OCI-LY3 (cell line): ENCODE measurements at regions not wholly inside any gene's neighbourhood (a gene's known extent, or its start where the extent isn't known, plus 50 kb on each side); places are given as distances from the start of the nearest gene placed in this dataset.
"Not testable (repeated sequence)": the region's sequence is repeated elsewhere in the genome, so short reads cannot be mapped to it uniquely, and the experiment has no call there.

Experiments used
- H2AFZ ChIP-seq: fragments of 200-600, 300-600 bp; shearing (Covaris generic); 2 replicates; pipeline ENCODE4 v1.6.0; 2014; ENCODE audit warnings: antibody characterized with exemption, low read depth, low read length
- H3K27ac ChIP-seq: fragments of 200-600, 300-600 bp; sonication (generic); 2 replicates; pipeline ENCODE4 v1.5.1; 2014; ENCODE audit warnings: mild to moderate bottlenecking, low read length, moderate library complexity, mixed read lengths
- H3K27me3 ChIP-seq: fragments of 200-600, 300-600 bp; sonication (generic); 2 replicates; pipeline ENCODE4 v1.6.1; 2014; ENCODE audit warnings: low read depth, low read length, mixed read lengths
- H3K36me3 ChIP-seq: fragments of 200-600, 300-600 bp; sonication (generic); replicated peaks from 2 replicates; pipeline ENCODE3; 2014; ENCODE audit warnings: low read depth, low read length, mixed read lengths
- H3K4me1 ChIP-seq: fragments of 300-600, 200-600 bp; sonication (generic); 2 replicates; pipeline ENCODE4 v1.6.1; 2014; ENCODE audit warnings: low read length, mixed read lengths
- H3K4me2 ChIP-seq: fragments of 200-600, 300-600 bp; sonication (generic); 2 replicates; pipeline ENCODE4 v1.6.1; 2014; ENCODE audit warnings: low read length, mixed read lengths
- H3K4me3 ChIP-seq: fragments of 300-600, 200-600 bp; sonication (generic); 2 replicates; pipeline ENCODE4 v1.5.1; 2014; ENCODE audit warnings: antibody characterized with exemption, mild to moderate bottlenecking, low read length, moderate library complexity
- H3K79me2 ChIP-seq: fragments of 300-600, 200-600 bp; shearing (Covaris generic); 2 replicates; pipeline ENCODE4 v1.6.1; 2014; ENCODE audit warnings: mild to moderate bottlenecking, low read length, mixed read lengths
- H3K9ac ChIP-seq: fragments of 300-600, 200-600 bp; shearing (Covaris generic); 2 replicates; pipeline ENCODE4 v1.6.0; 2014; ENCODE audit warnings: mild to moderate bottlenecking, low read length, moderate library complexity
- H3K9me3 ChIP-seq: fragments of 200-600, 300-600 bp; shearing (Covaris generic); 2 replicates; pipeline ENCODE4 v1.6.1; 2014; ENCODE audit warnings: low read length, mixed read lengths; ENCODE audit not compliant: insufficient read depth
- H4K20me1 ChIP-seq: fragments of 200-600, 300-600 bp; sonication (generic); 2 replicates; pipeline ENCODE4 v1.6.1; 2016; ENCODE audit warnings: low read length, mixed read lengths; ENCODE audit not compliant: insufficient read depth
- EZH2phosphoT487 ChIP-seq: fragments of 200-600 bp; shearing (Covaris generic); IDR thresholded peaks from 2 replicates; pipeline ENCODE4 v1.6.1; 2018; ENCODE audit warnings: antibody characterized with exemption, mixed run types, low read depth
- TF ChIP-seq, protein P1 (sequence below): fragments of 200-600, 300-600 bp; sonication (generic); IDR thresholded peaks from 2 replicates; pipeline ENCODE4 v1.5.1; 2014; ENCODE audit warnings: antibody characterized with exemption, low read length, low read depth

DNA sequence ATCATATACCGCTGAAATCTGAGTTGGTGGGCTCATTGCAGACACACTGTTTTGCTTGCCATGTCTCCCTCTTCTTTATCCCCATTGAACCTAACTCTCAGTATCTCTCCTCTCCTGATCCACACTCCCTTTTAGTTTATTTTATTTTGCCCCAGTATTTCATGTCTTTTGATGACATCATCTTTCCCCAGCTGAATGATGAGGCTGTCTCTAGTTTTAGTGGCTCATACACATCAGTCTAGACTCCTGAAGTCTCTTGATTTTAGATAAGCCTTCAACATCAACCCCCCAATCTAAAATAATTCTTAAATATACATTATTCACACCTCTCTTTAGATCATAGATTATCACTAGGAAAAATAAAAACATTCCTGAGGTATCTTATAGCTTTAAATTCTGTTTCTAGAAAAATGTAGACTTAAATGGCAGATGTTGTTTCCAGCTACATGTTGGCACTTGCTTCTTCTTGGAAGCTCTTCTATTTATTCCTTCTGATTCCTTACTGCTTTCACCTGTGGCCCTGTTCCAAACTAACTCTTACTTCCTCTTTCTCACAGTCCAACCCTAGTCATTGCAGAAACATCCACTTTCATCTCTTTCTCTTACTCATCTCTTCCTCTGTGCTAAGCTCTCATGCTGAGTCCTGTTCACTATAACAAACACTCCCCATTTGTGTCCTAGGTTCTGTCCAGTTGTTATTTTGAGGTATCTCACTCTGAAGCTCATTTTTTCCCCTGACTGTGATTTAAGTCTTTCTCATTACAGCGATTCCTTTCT lies 191.9 kb upstream of the SLC35B3 start:
- no peaks in the 10 kb centered on the region for H3K27me3 ChIP-seq
- no peak for TF ChIP-seq EZH2phosphoT487
- TF ChIP-seq, protein P1, sequence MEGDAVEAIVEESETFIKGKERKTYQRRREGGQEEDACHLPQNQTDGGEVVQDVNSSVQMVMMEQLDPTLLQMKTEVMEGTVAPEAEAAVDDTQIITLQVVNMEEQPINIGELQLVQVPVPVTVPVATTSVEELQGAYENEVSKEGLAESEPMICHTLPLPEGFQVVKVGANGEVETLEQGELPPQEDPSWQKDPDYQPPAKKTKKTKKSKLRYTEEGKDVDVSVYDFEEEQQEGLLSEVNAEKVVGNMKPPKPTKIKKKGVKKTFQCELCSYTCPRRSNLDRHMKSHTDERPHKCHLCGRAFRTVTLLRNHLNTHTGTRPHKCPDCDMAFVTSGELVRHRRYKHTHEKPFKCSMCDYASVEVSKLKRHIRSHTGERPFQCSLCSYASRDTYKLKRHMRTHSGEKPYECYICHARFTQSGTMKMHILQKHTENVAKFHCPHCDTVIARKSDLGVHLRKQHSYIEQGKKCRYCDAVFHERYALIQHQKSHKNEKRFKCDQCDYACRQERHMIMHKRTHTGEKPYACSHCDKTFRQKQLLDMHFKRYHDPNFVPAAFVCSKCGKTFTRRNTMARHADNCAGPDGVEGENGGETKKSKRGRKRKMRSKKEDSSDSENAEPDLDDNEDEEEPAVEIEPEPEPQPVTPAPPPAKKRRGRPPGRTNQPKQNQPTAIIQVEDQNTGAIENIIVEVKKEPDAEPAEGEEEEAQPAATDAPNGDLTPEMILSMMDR: no peak
- no peak overlapping the region for H3K9ac ChIP-seq

DNA sequence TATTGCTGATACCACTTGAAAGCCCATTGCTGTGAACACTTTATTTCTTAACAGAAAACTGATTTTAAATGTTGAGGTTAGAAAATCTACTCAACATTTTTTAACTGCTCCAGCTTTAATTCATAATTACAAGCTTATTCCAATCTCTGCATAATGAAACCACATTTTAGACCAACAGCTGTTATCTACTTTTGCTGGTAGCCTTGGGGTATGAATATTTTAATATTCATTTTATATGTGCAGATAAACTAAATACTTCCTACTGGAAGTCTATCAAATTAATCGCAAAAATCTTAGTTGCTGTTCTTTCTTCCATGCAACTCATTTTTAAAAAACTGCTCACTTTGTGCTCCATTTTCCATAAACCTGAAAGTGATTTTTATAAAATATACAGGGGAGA lies 189.3 kb upstream of the SLC35B3 start:
- Histone ChIP-seq H3K27me3 (no peaks in the 10 kb centered on the region), H3K9ac (no peak overlapping the region), H3K9me3 (no peaks in the 10 kb centered on the region), H3K4me1 (peaks cover 16% of the 10 kb centered on the region), H3K4me2 (no peak overlapping the region), H3K79me2 (no peaks in the 10 kb centered on the region), H2AFZ (no peak overlapping the region), H3K36me3 (no peaks in the 10 kb centered on the region), H3K4me3 (no peak overlapping the region), H3K27ac (no peak overlapping the region), H4K20me1 (no peaks in the 10 kb centered on the region)
- TF ChIP-seq, protein P1: no peak
- TF ChIP-seq EZH2phosphoT487: no peak

More for the DNA sequence above, 191.9 kb upstream of the SLC35B3 start:
- Histone ChIP-seq H3K27ac (peak overlapping the region; percentile 32; the same call in 1 of the 2 replicates), H3K36me3 (no peaks in the 10 kb centered on the region), H3K4me1 (peaks cover 16% of the 10 kb centered on the region), H2AFZ (no peak overlapping the region), H3K4me3 (no peak overlapping the region), H3K79me2 (no peaks in the 10 kb centered on the region), H3K9me3 (no peaks in the 10 kb centered on the region), H4K20me1 (no peaks in the 10 kb centered on the region), H3K4me2 (peak overlapping the region; percentile 60)

DNA sequence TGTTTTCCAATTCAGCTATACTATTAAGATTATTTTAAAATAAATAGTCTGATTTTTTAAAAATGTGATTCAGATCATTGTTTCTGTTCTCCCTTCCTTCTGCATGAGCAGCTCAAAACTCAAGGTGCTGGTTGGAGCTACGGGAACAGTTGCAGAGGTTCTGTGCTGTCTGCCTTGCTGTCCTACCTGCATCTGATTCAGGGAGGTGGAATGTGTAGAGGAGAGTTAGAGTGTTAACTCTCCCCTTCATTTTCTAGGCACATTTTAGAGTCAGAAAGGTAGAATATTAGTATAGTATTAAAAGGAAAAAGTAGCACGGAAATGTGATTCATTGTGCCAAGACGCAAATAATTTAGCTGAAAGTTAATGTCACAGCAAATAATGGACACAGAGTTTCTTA lies 188.1 kb upstream of the SLC35B3 start:
- H3K4me2 ChIP-seq: no peak overlapping the region
- no peaks in the 10 kb centered on the region for H3K9me3 ChIP-seq
- H3K4me3 ChIP-seq: no peak overlapping the region
- no peaks in the 10 kb centered on the region for H3K27me3 ChIP-seq
- no peaks in the 10 kb centered on the region for H3K36me3 ChIP-seq
- H3K9ac ChIP-seq: no peak overlapping the region
- no peaks in the 10 kb centered on the region for H3K79me2 ChIP-seq
- no peaks in the 10 kb centered on the region for H4K20me1 ChIP-seq
- TF ChIP-seq, protein P1: no peak
- TF ChIP-seq EZH2phosphoT487: no peak
- H3K27ac ChIP-seq: no peak overlapping the region
- no peak overlapping the region for H2AFZ ChIP-seq
- peaks cover 15% of the 10 kb centered on the region for H3K4me1 ChIP-seq

DNA sequence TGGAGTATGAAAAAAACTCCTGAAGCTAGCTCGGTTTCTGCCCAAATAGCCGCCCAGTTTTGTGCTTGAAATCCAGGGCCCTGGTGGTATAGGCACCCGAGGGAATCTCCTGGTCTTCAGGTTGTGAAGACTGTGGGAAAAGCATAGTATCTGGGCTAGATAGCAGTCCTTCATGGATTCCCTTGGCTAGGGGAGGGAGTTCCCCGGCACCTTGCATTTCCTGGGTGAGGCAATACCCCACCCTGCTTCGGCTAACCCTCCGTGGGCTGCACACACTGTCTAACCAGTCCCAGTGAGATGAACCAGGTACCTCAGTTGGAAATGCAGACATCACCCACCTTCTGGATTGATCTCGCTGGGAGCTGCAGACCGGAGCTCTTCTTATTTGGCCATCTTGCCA lies 184.5 kb upstream of the SLC35B3 start:
- TF ChIP-seq, protein P1: no peak
- TF ChIP-seq EZH2phosphoT487: no peak
- Histone ChIP-seq H3K36me3 (no peaks in the 10 kb centered on the region), H3K4me2 (no peak overlapping the region), H2AFZ (no peak overlapping the region), H3K9ac (no peak overlapping the region), H3K79me2 (no peaks in the 10 kb centered on the region), H3K9me3 (no peaks in the 10 kb centered on the region), H3K4me1 (no peaks in the 10 kb centered on the region), H3K27me3 (no peaks in the 10 kb centered on the region), H3K4me3 (no peak overlapping the region), H4K20me1 (no peaks in the 10 kb centered on the region), H3K27ac (no peak overlapping the region)

DNA sequence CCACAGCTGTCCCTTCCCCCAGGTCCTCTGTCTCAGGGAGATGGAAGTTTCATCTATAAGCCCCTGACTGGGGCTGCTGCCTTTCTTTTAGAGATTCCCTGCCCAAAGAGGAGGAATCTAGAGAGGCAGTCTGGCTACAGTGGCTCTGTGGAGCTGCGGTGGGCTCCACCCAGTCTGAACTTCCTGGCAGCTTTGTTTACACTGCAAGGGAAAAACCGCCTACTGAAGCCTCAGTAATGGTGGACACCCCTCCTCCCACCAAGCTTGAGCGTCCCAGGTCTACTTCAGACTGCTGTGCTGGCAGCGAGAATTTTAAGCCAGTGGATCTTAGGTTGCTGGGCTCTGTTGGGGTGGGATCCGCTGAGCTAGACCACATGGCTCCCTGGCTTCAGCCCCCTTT lies 184.1 kb upstream of the SLC35B3 start:
- H3K4me3 ChIP-seq, H3K9ac ChIP-seq, H3K36me3 ChIP-seq, H3K79me2 ChIP-seq, H3K4me1 ChIP-seq, H4K20me1 ChIP-seq, H3K27me3 ChIP-seq, H2AFZ ChIP-seq, H3K27ac ChIP-seq, H3K4me2 ChIP-seq, H3K9me3 ChIP-seq: not testable (repeated sequence)
